ENCODE measurements at regions not wholly inside any gene's neighbourhood (a gene's known extent, or its start where the extent isn't known, plus 50 kb on each side); places are given as distances from the start of the nearest gene placed in this dataset.
"Not testable (repeated sequence)": the region's sequence is repeated elsewhere in the genome, so short reads cannot be mapped to it uniquely, and the experiment has no call there.

- DNase-seq (no peak), FAIRE-seq (no peak), ATAC-seq (no peak)
- no peaks in the 10 kb centered on the region for H3K9me3 ChIP-seq
- no peak overlapping the region for H3K27ac ChIP-seq
- intact Hi-C loops (cut with DNase I): no loop called here
- no peak for TF ChIP-seq CTCF (IDR thresholded peaks at IDR 0.05)
- no peaks in the 10 kb centered on the region for H3K27me3 ChIP-seq
- no peaks in the 10 kb centered on the region for H3K36me3 ChIP-seq
- H3K4me3 ChIP-seq: no peak overlapping the region
- peaks cover under 1 to 18% (median 5%) of the 10 kb centered on the region in 3 donors for H3K4me1 ChIP-seq
- WGBS, 2 donors: 55 to 57% methylated on average over 10 of the region's 10 CpGs
Measured at GRCh38 chr13:44052780-44053184, 173.1 kb downstream of the LACC1 start.

- intact Hi-C loops (cut with DNase I): no loop called here
- no peaks in the 10 kb centered on the region for H3K36me3 ChIP-seq
- no peak for FAIRE-seq
- WGBS, 2 donors: 38 to 56% methylated on average over 5 of the region's 5 CpGs
- H3K9me3 ChIP-seq: no peaks in the 10 kb centered on the region
- ATAC-seq: no peak
- no peak overlapping the region for H3K4me3 ChIP-seq
- no peak overlapping the region for H3K27ac ChIP-seq
- no peak for TF ChIP-seq CTCF (IDR thresholded peaks at IDR 0.05)
- H3K27me3 ChIP-seq: no peaks in the 10 kb centered on the region
- peaks cover 4 to 18% (median 5%) of the 10 kb centered on the region in 3 donors for H3K4me1 ChIP-seq
- no peak for DNase-seq
Measured at GRCh38 chr13:44053208-44053607, 173.5 kb downstream of the LACC1 start.

- FAIRE-seq (no peak), ATAC-seq (no peak), DNase-seq (no peak)
- intact Hi-C loops (cut with DNase I): no loop called here
- TF ChIP-seq CTCF (IDR thresholded peaks at IDR 0.05): no peak
- no peaks in the 10 kb centered on the region for H3K36me3 ChIP-seq
- no peak overlapping the region for H3K27ac ChIP-seq
- peaks cover 5 to 25% (median 16%) of the 10 kb centered on the region in 3 donors for H3K4me1 ChIP-seq
- no peaks in the 10 kb centered on the region for H3K9me3 ChIP-seq
- H3K27me3 ChIP-seq: no peaks in the 10 kb centered on the region
- no peak overlapping the region for H3K4me3 ChIP-seq
- WGBS, 2 donors: 90 to 93% methylated on average over 1 of the region's 1 CpG
Measured at GRCh38 chr13:44054525-44054924, 174.8 kb downstream of the LACC1 start.

- DNase-seq; ATAC-seq; H3K4me3 ChIP-seq; intact Hi-C loops (cut with DNase I); H3K36me3 ChIP-seq; FAIRE-seq; H3K9me3 ChIP-seq; H3K27me3 ChIP-seq; H3K27ac ChIP-seq: not testable (repeated sequence)
- H3K4me1 ChIP-seq: peaks cover 5 to 23% (median 16%) of the 10 kb centered on the region in 3 donors
- 38 to 47% methylated on average over 6 of the region's 6 CpGs for WGBS, 2 donors
Measured at GRCh38 chr13:44055681-44056080, 176.0 kb downstream of the LACC1 start.

- 55 to 64% methylated on average over 4 of the region's 4 CpGs for WGBS, 2 donors
- no peaks in the 10 kb centered on the region for H3K36me3 ChIP-seq
- no peak overlapping the region for H3K27ac ChIP-seq
- no peak for DNase-seq
- H3K27me3 ChIP-seq: no peaks in the 10 kb centered on the region
- ATAC-seq: no peak
- H3K9me3 ChIP-seq: no peaks in the 10 kb centered on the region
- no peak for FAIRE-seq
- intact Hi-C loops (cut with DNase I): no loop called here
- no peak overlapping the region for H3K4me3 ChIP-seq
- peaks cover 0 to 16% (median 10%) of the 10 kb centered on the region in 3 donors for H3K4me1 ChIP-seq
- no peak for TF ChIP-seq CTCF (IDR thresholded peaks at IDR 0.05)
Measured at GRCh38 chr13:44058067-44058466, 178.4 kb downstream of the LACC1 start.
